ENCODE measurements at regions not wholly inside any gene's neighbourhood (a gene's known extent, or its start where the extent isn't known, plus 50 kb on each side); places are given as distances from the start of the nearest gene placed in this dataset.
A peak's percentile ranks its signal among the peaks of the same experiment; 100 is the strongest.

GRCh38 chr12:132439333-132439904 lies 50.5 kb upstream of the FBRSL1 start:
- H3K9me3 Mint-ChIP-seq = peaks cover 0 to 4% (median 0%) of the 10 kb centered on the region in 7 donors
- H3K27me3 Mint-ChIP-seq = no peaks in the 10 kb centered on the region
- DNase-seq = peak; percentile 73
- H3K4me1 Mint-ChIP-seq = peaks cover 36 to 77% (median 68%) of the 10 kb centered on the region in 3 donors
- peak; percentile 87 to 88 for ATAC-seq (ENCODE audit: low read depth in 2 of 2)
- peak overlapping the region; percentile 14 to 95 (median 88) for H3K27ac Mint-ChIP-seq
- no peaks in the 10 kb centered on the region for H3K36me3 Mint-ChIP-seq
- H3K4me3 Mint-ChIP-seq = peak overlapping the region; percentile 59 to 93 (median 82)

- ATAC-seq (ENCODE audit: low read depth in 2 of 2) (no peak), DNase-seq (no peak)
- H3K4me1 Mint-ChIP-seq = peaks cover 37 to 77% (median 71%) of the 10 kb centered on the region in 3 donors
- peaks cover 0 to 4% (median 0%) of the 10 kb centered on the region in 7 donors for H3K9me3 Mint-ChIP-seq
- no peaks in the 10 kb centered on the region for H3K36me3 Mint-ChIP-seq
- H3K4me3 Mint-ChIP-seq = peak overlapping the region in 2 of 8 donors; percentile 69 to 93
- H3K27me3 Mint-ChIP-seq = no peaks in the 10 kb centered on the region
- peak overlapping the region in 1 of 6 donors; percentile 95 for H3K27ac Mint-ChIP-seq
Measured at GRCh38 chr12:132438726-132439125, 51.2 kb upstream of the FBRSL1 start.

- H3K4me1 Mint-ChIP-seq = peaks cover 37 to 74% (median 71%) of the 10 kb centered on the region in 3 donors
- H3K9me3 Mint-ChIP-seq = peaks cover 0 to 4% (median 0%) of the 10 kb centered on the region in 7 donors
- DNase-seq (no peak), ATAC-seq (ENCODE audit: low read depth in 2 of 2) (no peak)
- no peaks in the 10 kb centered on the region for H3K27me3 Mint-ChIP-seq
- H3K36me3 Mint-ChIP-seq = no peaks in the 10 kb centered on the region
- peak overlapping the region in 1 of 6 donors; percentile 18 for H3K27ac Mint-ChIP-seq
- peak overlapping the region in 6 of 8 donors; percentile 22 to 66 (median 56) for H3K4me3 Mint-ChIP-seq
Measured at GRCh38 chr12:132437943-132438700, 51.8 kb upstream of the FBRSL1 start.

- ATAC-seq (ENCODE audit: low read depth in 2 of 2) (no peak), DNase-seq (no peak)
- peak overlapping the region in 5 of 8 donors; percentile 20 to 61 (median 56) for H3K4me3 Mint-ChIP-seq
- peaks cover 0 to 4% (median 0%) of the 10 kb centered on the region in 7 donors for H3K9me3 Mint-ChIP-seq
- H3K27me3 Mint-ChIP-seq = no peaks in the 10 kb centered on the region
- H3K4me1 Mint-ChIP-seq = peaks cover 39 to 71% (median 70%) of the 10 kb centered on the region in 3 donors
- H3K27ac Mint-ChIP-seq = peak overlapping the region in 2 of 6 donors; percentile 31 to 71
- no peaks in the 10 kb centered on the region for H3K36me3 Mint-ChIP-seq
Measured at GRCh38 chr12:132437252-132437932, 52.6 kb upstream of the FBRSL1 start.

GRCh38 chr12:132436791-132437251 lies 53.1 kb upstream of the FBRSL1 start:
- H3K27ac Mint-ChIP-seq = peak overlapping the region in 3 of 6 donors; percentile 31 to 60 (median 56)
- H3K4me1 Mint-ChIP-seq = peaks cover 39 to 71% (median 70%) of the 10 kb centered on the region in 3 donors
- no peak for DNase-seq
- no peak for ATAC-seq (ENCODE audit: low read depth in 2 of 2)
- H3K27me3 Mint-ChIP-seq = no peaks in the 10 kb centered on the region
- peak overlapping the region in 4 of 8 donors; percentile 29 to 60 (median 47) for H3K4me3 Mint-ChIP-seq
- H3K36me3 Mint-ChIP-seq = no peaks in the 10 kb centered on the region
- H3K9me3 Mint-ChIP-seq = peaks cover 0 to 4% (median 0%) of the 10 kb centered on the region in 7 donors

- DNase-seq = no peak
- H3K9me3 Mint-ChIP-seq = peaks cover 0 to 4% (median 0%) of the 10 kb centered on the region in 7 donors
- H3K4me3 Mint-ChIP-seq = peak overlapping the region in 3 of 8 donors; percentile 9 to 59 (median 45)
- H3K27me3 Mint-ChIP-seq = no peaks in the 10 kb centered on the region
- no peaks in the 10 kb centered on the region for H3K36me3 Mint-ChIP-seq
- peaks cover 39 to 71% (median 68%) of the 10 kb centered on the region in 3 donors for H3K4me1 Mint-ChIP-seq
- ATAC-seq (ENCODE audit: low read depth in 2 of 2) = no peak
- H3K27ac Mint-ChIP-seq = peak overlapping the region in 2 of 6 donors; percentile 56 to 70
Measured at GRCh38 chr12:132435486-132436187, 54.3 kb upstream of the FBRSL1 start.

GRCh38 chr12:132433641-132434395 lies 56.1 kb upstream of the FBRSL1 start:
- Mint-ChIP-seq H3K36me3 (no peaks in the 10 kb centered on the region), H3K4me1 (peaks cover 43 to 73% (median 68%) of the 10 kb centered on the region in 3 donors), H3K27ac (peak overlapping the region in 3 of 6 donors; percentile 54 to 83 (median 74)), H3K4me3 (peak overlapping the region in 6 of 8 donors; percentile 1 to 81 (median 35)), H3K9me3 (peaks cover 0 to 4% (median 0%) of the 10 kb centered on the region in 7 donors), H3K27me3 (no peaks in the 10 kb centered on the region)
- peak; percentile 34 for DNase-seq
- peak; percentile 9 to 13 for ATAC-seq (ENCODE audit: low read depth in 2 of 2)

GRCh38 chr12:132432721-132433577 lies 57.0 kb upstream of the FBRSL1 start:
- H3K27me3 Mint-ChIP-seq = no peaks in the 10 kb centered on the region
- peaks cover 0 to 4% (median 0%) of the 10 kb centered on the region in 7 donors for H3K9me3 Mint-ChIP-seq
- H3K4me1 Mint-ChIP-seq = peaks cover 39 to 82% (median 67%) of the 10 kb centered on the region in 3 donors
- H3K27ac Mint-ChIP-seq = peak overlapping the region in 4 of 6 donors; percentile 34 to 83 (median 56)
- ATAC-seq (ENCODE audit: low read depth in 2 of 2) (no peak), DNase-seq (no peak)
- H3K36me3 Mint-ChIP-seq = no peaks in the 10 kb centered on the region
- peak overlapping the region in 7 of 8 donors; percentile 6 to 81 (median 35) for H3K4me3 Mint-ChIP-seq

GRCh38 chr12:132432126-132432705 lies 57.7 kb upstream of the FBRSL1 start:
- DNase-seq (no peak), ATAC-seq (ENCODE audit: low read depth in 2 of 2) (no peak)
- Mint-ChIP-seq H3K27me3 (no peaks in the 10 kb centered on the region), H3K4me1 (peaks cover 39 to 78% (median 63%) of the 10 kb centered on the region in 3 donors), H3K4me3 (peak overlapping the region in 4 of 8 donors; percentile 9 to 35 (median 18)), H3K9me3 (peaks cover 0 to 4% (median 0%) of the 10 kb centered on the region in 7 donors), H3K36me3 (no peaks in the 10 kb centered on the region), H3K27ac (peak overlapping the region in 1 of 6 donors; percentile 54)

GRCh38 chr12:132430838-132431774 lies 58.8 kb upstream of the FBRSL1 start:
- H3K4me1 Mint-ChIP-seq = peaks cover 40 to 78% (median 58%) of the 10 kb centered on the region in 3 donors
- peaks cover 0 to 2% of the 10 kb centered on the region in 2 donors for H3K36me3 Mint-ChIP-seq
- H3K27me3 Mint-ChIP-seq = no peaks in the 10 kb centered on the region
- ATAC-seq (ENCODE audit: low read depth in 2 of 2) (no peak), DNase-seq (no peak)
- H3K9me3 Mint-ChIP-seq = peaks cover 0 to 5% (median 0%) of the 10 kb centered on the region in 7 donors
- H3K4me3 Mint-ChIP-seq = peak overlapping the region in 7 of 8 donors; percentile 72 to 95 (median 86)
- H3K27ac Mint-ChIP-seq = peak overlapping the region in 5 of 6 donors; percentile 58 to 99 (median 98)

Measured in naive B cell (primary cell).